Thyroid gland (tissue), 4 donors: ENCODE measurements at regions not wholly inside any gene's neighbourhood (a gene's known extent, or its start where the extent isn't known, plus 50 kb on each side); places are given as distances from the start of the nearest gene placed in this dataset.

Experiments
- DNase-seq, 2 donors: peaks; one replicate each; pipeline ENCODE4 v3.0.0-alpha.2; 2019
- H3K27ac ChIP-seq, 3 donors: fragments of 200-600 bp; sonication (generic); 1 replicate in 2 of 3; 2 replicates in 1 of 3; pipeline ENCODE4 v1.5.1; 2016 to 2019; ENCODE audit warnings: mild to moderate bottlenecking in 1 of 3, moderate library complexity in 1 of 3
- H3K27me3 ChIP-seq: fragments of 200-600 bp; sonication (generic); one replicate; pipeline ENCODE4 v1.5.1; 2019
- H3K36me3 ChIP-seq, 2 donors: fragments of 200-600 bp; sonication (generic); one replicate each; pipeline ENCODE4 v1.5.1; 2016 to 2019
- H3K4me1 ChIP-seq, 2 donors: fragments of 200-600 bp; sonication (generic); one replicate each; pipeline ENCODE4 v1.5.1; 2017 to 2019
- H3K4me3 ChIP-seq, 3 donors: fragments of 200-600 bp; sonication (generic); replicated peaks in 1 of 3; 1 replicate in 2 of 3; 2 replicates in 1 of 3; pipeline ENCODE4 v1.5.1; 2016; ENCODE audit warnings: mild to moderate bottlenecking in 1 of 3
- H3K9me3 ChIP-seq: fragments of 200-600 bp; sonication (generic); one replicate; pipeline ENCODE4 v1.5.1; 2017
- POLR2A ChIP-seq, 2 donors: fragments of 450-650 bp; IDR thresholded peaks; one replicate each; pipeline ENCODE4 v1.6.1; 2017; ENCODE audit warnings: antibody characterized with exemption in 2 of 2, mild to moderate bottlenecking in 2 of 2, moderate library complexity in 1 of 2
- WGBS, 2 donors: methylation state at CpG; one replicate each; pipeline ENCODE4 v1.1.5; 2017; 5-methylcytosine and 5-hydroxymethylcytosine counted together
- intact Hi-C: fragments of 100-400 bp; cut with DNase I; formaldehyde crosslinking; loops from one replicate; pipeline ENCODE4 v1.15.1; 2023
- TF ChIP-seq, protein P1 (sequence below), 6 experiments: fragments of 200-600 bp in 3 of 6; fragments of 450-650 bp in 3 of 6; sonication (generic) in 3 of 6; IDR thresholded peaks; one replicate each; pipeline ENCODE4 v1.5.1; 2016 to 2019; ENCODE audit warnings: antibody characterized with exemption in 6 of 6, mild to moderate bottlenecking in 2 of 6, inconsistent platforms in 1 of 6, moderate library complexity in 1 of 6

DNA sequence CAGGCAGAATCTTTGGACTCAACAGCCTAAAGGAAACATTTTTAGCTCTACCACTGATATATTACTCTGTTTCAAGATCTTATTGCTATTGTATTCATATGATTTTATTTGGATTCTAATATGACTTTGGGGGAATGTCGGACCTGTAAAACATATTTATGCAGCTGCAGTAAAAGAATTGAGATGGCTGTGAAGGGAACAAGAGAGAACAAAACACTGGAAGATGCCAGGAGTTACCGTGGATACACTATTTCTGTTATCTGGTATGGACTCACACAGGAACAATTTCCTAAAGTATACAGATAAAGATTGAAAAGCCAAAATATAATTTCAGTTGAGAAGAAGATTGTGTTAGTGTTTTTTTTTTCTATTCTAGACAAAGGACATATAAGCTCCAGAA is 113.0 kb upstream of the DCLK2 start:
- no peaks in the 10 kb centered on the region for H3K4me1 ChIP-seq
- no peaks in the 10 kb centered on the region for H3K27me3 ChIP-seq
- no peak overlapping the region for H3K4me3 ChIP-seq
- H3K27ac ChIP-seq, result no peak overlapping the region
- H3K36me3 ChIP-seq, result no peaks in the 10 kb centered on the region
- 84 to 85% methylated on average over 2 of the region's 2 CpGs for WGBS, 2 donors
- TF ChIP-seq POLR2A (IDR thresholded peaks at IDR 0.05), result no peak
- TF ChIP-seq, protein P1, sequence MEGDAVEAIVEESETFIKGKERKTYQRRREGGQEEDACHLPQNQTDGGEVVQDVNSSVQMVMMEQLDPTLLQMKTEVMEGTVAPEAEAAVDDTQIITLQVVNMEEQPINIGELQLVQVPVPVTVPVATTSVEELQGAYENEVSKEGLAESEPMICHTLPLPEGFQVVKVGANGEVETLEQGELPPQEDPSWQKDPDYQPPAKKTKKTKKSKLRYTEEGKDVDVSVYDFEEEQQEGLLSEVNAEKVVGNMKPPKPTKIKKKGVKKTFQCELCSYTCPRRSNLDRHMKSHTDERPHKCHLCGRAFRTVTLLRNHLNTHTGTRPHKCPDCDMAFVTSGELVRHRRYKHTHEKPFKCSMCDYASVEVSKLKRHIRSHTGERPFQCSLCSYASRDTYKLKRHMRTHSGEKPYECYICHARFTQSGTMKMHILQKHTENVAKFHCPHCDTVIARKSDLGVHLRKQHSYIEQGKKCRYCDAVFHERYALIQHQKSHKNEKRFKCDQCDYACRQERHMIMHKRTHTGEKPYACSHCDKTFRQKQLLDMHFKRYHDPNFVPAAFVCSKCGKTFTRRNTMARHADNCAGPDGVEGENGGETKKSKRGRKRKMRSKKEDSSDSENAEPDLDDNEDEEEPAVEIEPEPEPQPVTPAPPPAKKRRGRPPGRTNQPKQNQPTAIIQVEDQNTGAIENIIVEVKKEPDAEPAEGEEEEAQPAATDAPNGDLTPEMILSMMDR (IDR thresholded peaks at IDR 0.05), result no peak
- intact Hi-C loops, result no loop called here
- no peak for DNase-seq
- H3K9me3 ChIP-seq, result no peaks in the 10 kb centered on the region

GRCh38 chr4:149972407-149972806 is 105.8 kb upstream of the DCLK2 start:
- H3K4me3 ChIP-seq, result no peak overlapping the region
- TF ChIP-seq, protein P1 (IDR thresholded peaks at IDR 0.05), result no peak
- TF ChIP-seq POLR2A (IDR thresholded peaks at IDR 0.05), result no peak
- no peaks in the 10 kb centered on the region for H3K27me3 ChIP-seq
- DNase-seq, result no peak
- WGBS, 2 donors, result 69 to 74% methylated on average over 2 of the region's 2 CpGs
- intact Hi-C loops, result no loop called here
- H3K4me1 ChIP-seq, result no peaks in the 10 kb centered on the region
- no peaks in the 10 kb centered on the region for H3K36me3 ChIP-seq
- no peaks in the 10 kb centered on the region for H3K9me3 ChIP-seq
- no peak overlapping the region for H3K27ac ChIP-seq

DNA sequence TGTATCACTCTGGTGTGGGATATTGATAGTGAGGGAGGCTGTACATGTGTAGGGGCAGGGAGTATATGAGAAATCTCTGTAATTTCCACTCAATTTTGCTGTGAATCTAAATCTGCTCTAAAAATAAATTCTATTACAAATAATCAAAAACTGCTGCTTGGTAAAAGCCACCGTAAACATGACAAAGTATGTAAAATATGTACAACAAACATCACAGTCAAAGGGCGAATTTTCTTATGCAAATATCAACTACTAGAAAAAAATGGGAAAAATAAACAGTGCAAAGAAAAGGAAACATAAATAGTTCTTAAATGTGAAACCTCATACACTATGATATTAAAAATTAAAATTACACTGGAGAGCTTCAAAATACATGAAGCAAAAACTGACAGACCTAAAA is 105.1 kb upstream of the DCLK2 start:
- H3K36me3 ChIP-seq, result no peaks in the 10 kb centered on the region
- H3K27ac ChIP-seq, result no peak overlapping the region
- WGBS, 2 donors, result 79 to 81% methylated on average over 2 of the region's 2 CpGs
- DNase-seq, result no peak
- no peaks in the 10 kb centered on the region for H3K27me3 ChIP-seq
- TF ChIP-seq, protein P1 (IDR thresholded peaks at IDR 0.05), result no peak
- no peak for TF ChIP-seq POLR2A (IDR thresholded peaks at IDR 0.05)
- intact Hi-C loops, result no loop called here
- no peak overlapping the region for H3K4me3 ChIP-seq
- no peaks in the 10 kb centered on the region for H3K4me1 ChIP-seq
- H3K9me3 ChIP-seq, result no peaks in the 10 kb centered on the region

DNA sequence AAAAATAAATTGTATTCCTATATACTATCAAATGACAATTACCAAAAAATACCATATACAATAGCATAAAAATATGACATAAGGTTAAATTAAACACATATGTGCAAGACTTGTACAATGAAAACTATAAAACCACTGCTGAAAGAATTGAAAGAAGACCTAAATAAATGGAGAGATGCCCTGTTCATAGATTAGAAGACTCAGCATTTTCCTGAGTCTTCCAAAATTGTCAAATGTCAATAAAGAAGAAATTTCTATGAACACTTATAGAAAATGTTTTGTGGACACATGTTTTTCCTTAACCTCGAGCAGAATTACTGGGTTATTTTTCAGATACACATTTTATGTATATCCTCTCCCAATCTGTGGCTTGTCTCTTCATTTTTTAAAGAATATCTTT is 103.1 kb upstream of the DCLK2 start:
- WGBS, 2 donors, result 81 to 96% methylated on average over 1 of the region's 1 CpG
- TF ChIP-seq POLR2A (IDR thresholded peaks at IDR 0.05), result no peak
- TF ChIP-seq, protein P1 (IDR thresholded peaks at IDR 0.05), result no peak
- intact Hi-C loops, result no loop called here
- no peak overlapping the region for H3K27ac ChIP-seq
- H3K9me3 ChIP-seq, result no peaks in the 10 kb centered on the region
- H3K36me3 ChIP-seq, result no peaks in the 10 kb centered on the region
- no peak overlapping the region for H3K4me3 ChIP-seq
- no peaks in the 10 kb centered on the region for H3K4me1 ChIP-seq
- no peaks in the 10 kb centered on the region for H3K27me3 ChIP-seq
- no peak for DNase-seq

DNA sequence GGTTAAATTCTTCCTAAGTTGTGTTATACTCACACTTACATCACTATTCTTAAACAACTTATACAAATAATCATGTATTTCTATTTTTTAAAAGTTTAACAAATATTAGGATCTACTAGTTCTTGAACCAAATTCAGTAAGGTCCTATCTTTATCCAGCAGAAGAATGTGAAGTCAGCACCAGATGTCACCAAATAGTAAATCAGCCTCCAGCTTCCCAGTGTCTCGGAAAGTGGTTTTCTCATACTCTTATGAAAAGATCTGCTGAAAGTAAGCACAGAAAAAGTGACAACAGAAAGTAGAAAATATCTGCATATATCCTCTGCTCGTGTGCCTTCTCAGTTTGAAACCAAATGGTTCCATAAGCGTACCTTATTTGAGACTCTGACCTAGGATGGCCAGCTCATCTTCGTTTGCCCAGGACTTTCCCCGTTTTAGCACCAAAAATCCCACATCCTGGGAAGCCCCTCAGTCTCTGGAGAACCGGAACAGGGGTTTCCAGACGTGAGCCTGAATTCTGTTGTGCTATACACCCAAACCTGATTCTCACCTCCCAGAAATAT is 98.0 kb upstream of the DCLK2 start:
- TF ChIP-seq POLR2A (IDR thresholded peaks at IDR 0.05), result no peak
- TF ChIP-seq, protein P1 (IDR thresholded peaks at IDR 0.05), result no peak
- DNase-seq, result no peak
- intact Hi-C loops, result loop anchor here (10.0 kb wide), 1 partner anchor 265 kb away; no protein-coding TSS in a partner anchor
- WGBS, 2 donors, result 66 to 76% methylated on average over 7 of the region's 7 CpGs
- no peaks in the 10 kb centered on the region for H3K9me3 ChIP-seq
- no peaks in the 10 kb centered on the region for H3K27me3 ChIP-seq
- H3K4me3 ChIP-seq, result no peak overlapping the region
- peaks cover 20 to 29% of the 10 kb centered on the region in 2 donors for H3K4me1 ChIP-seq
- no peak overlapping the region for H3K27ac ChIP-seq
- no peaks in the 10 kb centered on the region for H3K36me3 ChIP-seq
